ENCODE measurements at regions not wholly inside any gene's neighbourhood (a gene's known extent, or its start where the extent isn't known, plus 50 kb on each side); places are given as distances from the start of the nearest gene placed in this dataset.
A peak's percentile ranks its signal among the peaks of the same experiment; 100 is the strongest.

DNA sequence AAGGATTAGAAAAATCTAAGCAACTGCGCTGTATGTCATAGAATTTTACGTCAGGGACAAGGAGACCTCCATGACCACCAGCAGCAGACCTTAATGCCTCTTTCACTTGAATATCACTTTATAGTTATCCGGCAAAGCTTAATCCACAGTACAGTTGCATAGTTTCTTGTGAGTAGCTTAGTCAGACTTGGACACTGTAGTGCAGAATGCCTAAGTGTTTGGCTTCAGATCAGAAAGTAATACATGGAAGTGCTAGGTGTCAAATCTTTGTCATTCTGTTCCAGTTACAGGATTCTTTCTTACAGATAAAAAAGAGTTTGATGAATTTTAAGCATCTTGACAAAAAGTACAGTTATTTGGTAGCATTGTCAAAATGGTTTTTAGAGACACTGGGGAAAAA, 239.9 kb upstream of the PAPPA start:
- TF ChIP-seq, protein P1, sequence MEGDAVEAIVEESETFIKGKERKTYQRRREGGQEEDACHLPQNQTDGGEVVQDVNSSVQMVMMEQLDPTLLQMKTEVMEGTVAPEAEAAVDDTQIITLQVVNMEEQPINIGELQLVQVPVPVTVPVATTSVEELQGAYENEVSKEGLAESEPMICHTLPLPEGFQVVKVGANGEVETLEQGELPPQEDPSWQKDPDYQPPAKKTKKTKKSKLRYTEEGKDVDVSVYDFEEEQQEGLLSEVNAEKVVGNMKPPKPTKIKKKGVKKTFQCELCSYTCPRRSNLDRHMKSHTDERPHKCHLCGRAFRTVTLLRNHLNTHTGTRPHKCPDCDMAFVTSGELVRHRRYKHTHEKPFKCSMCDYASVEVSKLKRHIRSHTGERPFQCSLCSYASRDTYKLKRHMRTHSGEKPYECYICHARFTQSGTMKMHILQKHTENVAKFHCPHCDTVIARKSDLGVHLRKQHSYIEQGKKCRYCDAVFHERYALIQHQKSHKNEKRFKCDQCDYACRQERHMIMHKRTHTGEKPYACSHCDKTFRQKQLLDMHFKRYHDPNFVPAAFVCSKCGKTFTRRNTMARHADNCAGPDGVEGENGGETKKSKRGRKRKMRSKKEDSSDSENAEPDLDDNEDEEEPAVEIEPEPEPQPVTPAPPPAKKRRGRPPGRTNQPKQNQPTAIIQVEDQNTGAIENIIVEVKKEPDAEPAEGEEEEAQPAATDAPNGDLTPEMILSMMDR (IDR thresholded peaks at IDR 0.05): no peak
- peak in 1 of 8 donors; percentile 50 for ATAC-seq
- DNase-seq: no peak

DNA sequence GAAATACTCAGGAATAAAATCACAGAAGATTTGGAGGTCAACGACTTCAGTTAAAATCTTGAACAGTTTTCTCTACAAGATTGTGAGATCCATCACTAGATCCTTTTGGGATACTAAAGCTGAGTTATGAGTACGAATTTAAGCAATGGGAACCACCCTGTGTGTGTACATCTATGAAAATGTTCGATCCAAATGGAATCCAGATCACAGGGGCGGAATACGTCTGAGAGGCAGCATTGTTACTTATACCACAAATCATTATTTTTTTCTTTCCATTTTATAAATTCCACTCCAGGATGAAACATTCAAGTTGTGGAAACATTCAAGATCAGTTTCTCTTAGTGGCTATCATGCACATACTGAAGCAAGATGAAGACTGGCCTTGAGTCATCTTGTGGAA, 239.3 kb upstream of the PAPPA start:
- intact Hi-C loops (cut with DNase I): no loop called here
- DNase-seq (no peak), ATAC-seq (no peak)
- Histone ChIP-seq H3K36me3 (no peaks in the 10 kb centered on the region), H3K4me1 (peaks cover 0 to 9% (median 0%) of the 10 kb centered on the region in 9 donors), H3K9me3 (no peaks in the 10 kb centered on the region), H3K27me3 (no peaks in the 10 kb centered on the region), H3K4me3 (no peak overlapping the region), H3K27ac (no peak overlapping the region)
- WGBS, 2 donors: 77 to 84% methylated on average over 5 of the region's 5 CpGs
- TF ChIP-seq, protein P1 (IDR thresholded peaks at IDR 0.05): no peak

More for the DNA sequence above, 239.9 kb upstream of the PAPPA start:
- no peaks in the 10 kb centered on the region for H3K27me3 ChIP-seq
- WGBS, 2 donors: 62 to 73% methylated on average over 3 of the region's 3 CpGs
- no peaks in the 10 kb centered on the region for H3K9me3 ChIP-seq
- intact Hi-C loops (cut with DNase I): no loop called here
- H3K36me3 ChIP-seq: no peaks in the 10 kb centered on the region
- no peak overlapping the region for H3K4me3 ChIP-seq
- peaks cover 0 to 9% (median 0%) of the 10 kb centered on the region in 9 donors for H3K4me1 ChIP-seq
- no peak overlapping the region for H3K27ac ChIP-seq

DNA sequence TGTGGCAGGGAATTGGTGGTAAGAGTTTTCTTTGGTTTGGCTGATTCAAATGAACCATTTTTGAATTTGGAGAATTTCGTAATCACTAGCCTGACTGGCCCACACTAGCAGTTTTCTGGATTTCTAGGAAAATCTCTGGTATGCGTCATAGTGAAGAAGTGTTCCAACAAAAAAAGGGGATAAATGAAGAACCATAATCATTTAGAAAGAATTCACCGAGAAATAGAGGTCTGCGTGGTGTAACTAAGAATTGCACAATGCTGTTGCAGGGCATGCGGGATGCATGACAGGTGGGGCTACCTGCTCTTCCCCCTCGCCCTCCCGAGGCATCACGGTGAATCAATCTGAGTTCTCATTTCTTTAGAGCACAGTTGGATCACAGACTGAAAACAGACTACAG, 232.3 kb upstream of the PAPPA start:
- Histone ChIP-seq H3K9me3 (peaks cover 0 to 10% (median 0%) of the 10 kb centered on the region in 11 donors), H3K27me3 (no peaks in the 10 kb centered on the region), H3K27ac (no peak overlapping the region), H3K36me3 (no peaks in the 10 kb centered on the region), H3K4me1 (peaks cover 0 to 15% (median 5%) of the 10 kb centered on the region in 9 donors), H3K4me3 (no peak overlapping the region)
- 79 to 86% methylated on average over 8 of the region's 8 CpGs for WGBS, 2 donors
- DNase-seq: no peak
- TF ChIP-seq, protein P1 (IDR thresholded peaks at IDR 0.05): no peak
- intact Hi-C loops (cut with DNase I): loop anchor here in 1 of 10 donors (10.0 kb wide), 1 partner anchor 164 kb away; no protein-coding TSS in a partner anchor
- peak in 2 of 8 donors; percentile 23 to 42 for ATAC-seq

DNA sequence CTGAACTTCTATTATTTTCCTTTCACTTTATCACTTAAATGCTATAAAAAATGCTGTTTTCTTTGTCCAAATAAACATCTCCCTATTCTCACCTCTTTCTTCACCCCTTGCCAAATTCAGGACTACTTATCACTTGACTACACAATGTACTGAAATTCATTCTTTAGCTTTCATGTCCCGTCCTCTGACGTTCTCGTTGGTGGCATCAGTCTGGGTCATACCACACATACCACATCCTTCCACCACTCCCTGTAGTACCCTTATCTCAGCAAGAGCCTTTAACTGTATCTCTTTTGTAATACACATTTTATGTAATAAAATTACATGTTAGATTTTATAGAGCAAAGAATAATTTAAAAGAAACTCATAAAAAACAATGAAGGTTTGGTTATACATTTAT, 231.1 kb upstream of the PAPPA start:
- Histone ChIP-seq H3K4me1 (peaks cover 0 to 15% (median 5%) of the 10 kb centered on the region in 9 donors), H3K4me3 (no peak overlapping the region), H3K36me3 (no peaks in the 10 kb centered on the region), H3K27me3 (no peaks in the 10 kb centered on the region), H3K27ac (peak overlapping the region in 2 of 10 donors; percentile 49 to 61), H3K9me3 (peaks cover 0 to 10% (median 0%) of the 10 kb centered on the region in 11 donors)
- TF ChIP-seq, protein P1 (IDR thresholded peaks at IDR 0.05): no peak
- ATAC-seq (peak in 5 of 8 donors; percentile 41 to 87 (median 68)), DNase-seq (no peak)
- 27 to 36% methylated on average over 3 of the region's 3 CpGs for WGBS, 2 donors
- intact Hi-C loops (cut with DNase I): loop anchor here in 1 of 10 donors (10.0 kb wide), 1 partner anchor 162 kb away; no protein-coding TSS in a partner anchor
